A673 (cell line): ENCODE measurements at regions not wholly inside any gene's neighbourhood (a gene's known extent, or its start where the extent isn't known, plus 50 kb on each side); places are given as distances from the start of the nearest gene placed in this dataset.

ENCODE experiments used
- BruUV-seq: library from RNA; stranded (reverse); fragments of 400-500 nt; replicated peaks from 2 replicates; lab custom pipeline; 2021; lab: Mats Ljungman, UMichigan
- CTCF ChIA-PET: fragments of 300-600 bp; sonication (Branson Sonifier 250); formaldehyde crosslinking; loops from one replicate; lab custom pipeline; 2022; ENCODE audit warnings: antibody characterized with exemption; lab: Charles Lee
- POLR2A ChIA-PET: fragments of 300-600 bp; sonication (Branson Sonifier 250); formaldehyde crosslinking; loops from one replicate; lab custom pipeline; 2022; ENCODE audit warnings: antibody characterized with exemption; ENCODE audit not compliant: low non-redundant PET; lab: Charles Lee
- DNase-seq: peaks from one replicate; pipeline ENCODE4 v3.0.0-alpha.2; 2015; ENCODE audit warnings: low spot score
- H3K27ac ChIP-seq: fragments of 200-600 bp; sonication (generic); 2 replicates; pipeline ENCODE4 v1.5.1; 2016; ENCODE audit warnings: mixed run types, low read depth, mild to moderate bottlenecking, mixed read lengths, antibody characterized with exemption, low read length; ENCODE audit not compliant: poor library complexity, severe bottlenecking
- H3K27me3 ChIP-seq: fragments of 200-600 bp; sonication (generic); replicated peaks from 2 replicates; pipeline ENCODE4 v1.6.1; 2017; ENCODE audit warnings: mixed run types, low read depth, mild to moderate bottlenecking, mixed read lengths, antibody characterized with exemption, low read length; ENCODE audit not compliant: insufficient read depth, poor library complexity
- H3K36me3 ChIP-seq: fragments of 200-600 bp; sonication (generic); 2 replicates; pipeline ENCODE4 v1.6.1; 2016; ENCODE audit warnings: mixed run types, mild to moderate bottlenecking, mixed read lengths, antibody characterized with exemption, low read length; ENCODE audit not compliant: insufficient read depth, poor library complexity, severe bottlenecking
- H3K4me1 ChIP-seq: fragments of 200-600 bp; sonication (generic); 2 replicates; pipeline ENCODE4 v1.6.1; 2017; ENCODE audit warnings: mixed run types, mild to moderate bottlenecking, mixed read lengths, antibody characterized with exemption, low read length; ENCODE audit not compliant: insufficient read depth, poor library complexity, severe bottlenecking
- H3K4me3 ChIP-seq: fragments of 200-600 bp; sonication (generic); 2 replicates; pipeline ENCODE4 v1.5.1; 2016; ENCODE audit warnings: low read depth, mixed run types, mild to moderate bottlenecking, mixed read lengths, low read length; ENCODE audit not compliant: poor library complexity, severe bottlenecking
- H3K9me3 ChIP-seq: fragments of 200-600 bp; sonication (generic); 2 replicates; pipeline ENCODE4 v1.6.1; 2016; ENCODE audit warnings: mixed run types, low read depth, mild to moderate bottlenecking, mixed read lengths, antibody characterized with exemption, low read length; ENCODE audit not compliant: poor library complexity, severe bottlenecking
- CTCF ChIP-seq: fragments of 300-800, 200-600 bp; sonication (generic); conservative IDR thresholded peaks from 2 replicates; pipeline ENCODE4 v1.5.1; 2017; ENCODE audit warnings: low read depth, mild to moderate bottlenecking, antibody characterized with exemption, low read length, moderate library complexity, mixed read lengths
- EZH2 ChIP-seq: fragments of 200-600 bp; sonication (generic); IDR thresholded peaks from 2 replicates; pipeline ENCODE4 v1.6.1; 2017; ENCODE audit warnings: borderline replicate concordance, low read depth, mild to moderate bottlenecking, mixed read lengths, antibody characterized with exemption, low read length; ENCODE audit not compliant: poor library complexity, severe bottlenecking
- intact Hi-C: fragments of 100-400 bp; cut with micrococcal nuclease; formaldehyde crosslinking; loops from one replicate; pipeline ENCODE4 v1.10.0; 2022; ENCODE audit not compliant: unreplicated experiment

- no peaks in the 10 kb centered on the region for H3K4me1 ChIP-seq
- H3K4me3 ChIP-seq: no peak overlapping the region
- BruUV-seq: no TSS peak
- H3K36me3 ChIP-seq: no peaks in the 10 kb centered on the region
- DNase-seq: no peak
- TF ChIP-seq EZH2 (no peak), CTCF (no peak)
- H3K27ac ChIP-seq: no peak overlapping the region
- ChIA-PET CTCF (no interaction called here), POLR2A (no interaction called here)
- H3K9me3 ChIP-seq: no peaks in the 10 kb centered on the region
- intact Hi-C loops: no loop called here
- H3K27me3 ChIP-seq: no peaks in the 10 kb centered on the region
These were observed 606.8 kb downstream of the GBE1 start for GRCh38 chr3:81154611-81155143.

- H3K4me1 ChIP-seq: no peaks in the 10 kb centered on the region
- TF ChIP-seq EZH2 (no peak), CTCF (no peak)
- intact Hi-C loops: no loop called here
- no peaks in the 10 kb centered on the region for H3K36me3 ChIP-seq
- H3K4me3 ChIP-seq: no peak overlapping the region
- CTCF ChIA-PET: no interaction called here
- POLR2A ChIA-PET: no interaction called here
- no TSS peak for BruUV-seq
- no peaks in the 10 kb centered on the region for H3K27me3 ChIP-seq
- no peak for DNase-seq
- no peak overlapping the region for H3K27ac ChIP-seq
- no peaks in the 10 kb centered on the region for H3K9me3 ChIP-seq
These were observed 609.3 kb downstream of the GBE1 start for GRCh38 chr3:81152156-81152555.

- no peaks in the 10 kb centered on the region for H3K36me3 ChIP-seq
- DNase-seq: no peak
- ChIA-PET POLR2A (no interaction called here), CTCF (no interaction called here)
- TF ChIP-seq CTCF: no peak
- no peak for TF ChIP-seq EZH2
- H3K4me1 ChIP-seq: no peaks in the 10 kb centered on the region
- no peaks in the 10 kb centered on the region for H3K9me3 ChIP-seq
- no peak overlapping the region for H3K4me3 ChIP-seq
- no peaks in the 10 kb centered on the region for H3K27me3 ChIP-seq
- no peak overlapping the region for H3K27ac ChIP-seq
- intact Hi-C loops: no loop called here
- BruUV-seq: no TSS peak
These were observed 628.5 kb downstream of the GBE1 start for GRCh38 chr3:81132995-81133394.
